GM19372 (cell line): ENCODE measurements at regions not wholly inside any gene's neighbourhood (a gene's known extent, or its start where the extent isn't known, plus 50 kb on each side); places are given as distances from the start of the nearest gene placed in this dataset.

Experiments used
- ATAC-seq: cut with Tn5 transposase; IDR thresholded peaks from one replicate; pipeline ENCODE4 v1.9.1; 2021; ENCODE audit warnings: mild to moderate bottlenecking, low read depth, moderate library complexity; ENCODE audit not compliant: unreplicated experiment

DNA sequence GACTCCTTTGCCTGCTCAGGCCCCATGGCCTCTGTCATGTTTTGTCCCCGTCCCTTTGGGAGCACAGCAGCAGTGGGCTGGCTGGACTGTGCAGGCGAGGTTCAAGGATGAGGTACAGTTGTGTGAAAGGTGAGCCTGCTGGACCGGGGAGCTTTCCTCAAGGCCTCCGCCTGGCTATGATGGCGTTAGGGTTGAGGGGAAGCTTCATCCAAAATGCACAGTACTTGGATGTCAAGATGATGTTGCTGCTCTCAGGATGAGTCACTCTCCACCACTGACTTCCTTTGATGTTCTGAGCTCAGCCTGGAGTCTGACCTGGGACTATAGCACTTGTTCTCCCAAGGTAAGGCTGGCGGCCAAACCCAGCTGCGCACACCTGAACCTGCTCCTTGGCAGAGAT lies 152.7 kb upstream of the SHH start:
- ATAC-seq = no peak

- ATAC-seq = no peak
These were observed 152.3 kb upstream of the SHH start for GRCh38 chr7:155964543-155964942.

GRCh38 chr7:155963771-155964195 lies 151.5 kb upstream of the SHH start:
- ATAC-seq = no peak

- no peak for ATAC-seq
These were observed 151.1 kb upstream of the SHH start for GRCh38 chr7:155963356-155963755.

DNA sequence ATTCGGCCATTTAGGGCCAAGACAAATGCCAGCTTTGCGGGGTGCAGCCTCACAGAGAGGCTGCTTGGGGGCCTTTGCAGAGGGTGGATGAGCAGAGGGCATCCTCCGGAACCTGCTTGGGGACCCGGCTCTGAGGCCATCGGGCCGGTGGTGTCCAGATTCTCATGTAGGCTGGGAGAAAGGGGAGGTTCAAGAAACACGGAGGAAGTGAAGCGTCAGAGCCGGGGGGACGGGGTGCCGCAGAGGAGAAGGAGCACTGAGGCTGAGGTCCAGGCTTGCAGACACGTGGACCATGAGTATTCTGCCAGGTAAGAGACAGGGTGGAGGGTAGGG lies 150.7 kb upstream of the SHH start:
- no peak for ATAC-seq

DNA sequence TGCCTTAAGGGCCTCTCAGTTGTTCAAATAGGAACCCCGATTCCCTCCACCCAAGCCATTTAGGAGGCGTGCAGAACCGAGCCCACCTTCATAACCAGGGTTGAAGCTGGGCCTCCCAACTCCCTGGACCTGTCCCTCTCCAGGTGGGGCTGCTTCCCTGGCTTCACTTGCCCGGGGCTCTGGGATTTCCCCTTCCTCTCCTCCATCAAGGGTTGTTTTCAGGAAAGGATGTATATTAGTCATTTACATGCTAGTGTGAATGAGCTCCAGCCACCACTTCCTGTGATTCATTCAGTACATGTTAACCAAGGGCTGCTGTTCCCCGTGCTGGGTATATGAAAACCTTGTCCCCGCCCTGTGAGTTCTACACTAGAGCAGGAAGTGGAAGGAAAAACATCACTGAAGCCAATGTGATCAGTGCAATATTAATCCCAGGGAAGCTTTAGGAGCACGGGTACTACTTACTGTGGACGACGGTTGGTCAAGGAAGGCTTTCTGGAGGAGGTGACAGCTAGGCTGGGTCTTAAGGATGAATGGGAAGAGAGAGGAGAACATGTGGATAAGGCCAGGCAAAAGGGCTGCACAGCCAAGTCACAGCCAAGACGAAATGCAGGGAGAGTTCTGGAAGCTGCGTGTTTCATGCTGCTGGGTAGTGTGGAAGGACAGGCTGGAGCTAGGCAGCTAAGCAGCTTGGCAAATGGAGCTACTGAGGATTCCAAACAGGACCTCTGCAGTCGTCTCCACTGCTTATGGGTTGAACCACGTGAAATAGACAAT lies 150.1 kb upstream of the SHH start:
- ATAC-seq = no peak

DNA sequence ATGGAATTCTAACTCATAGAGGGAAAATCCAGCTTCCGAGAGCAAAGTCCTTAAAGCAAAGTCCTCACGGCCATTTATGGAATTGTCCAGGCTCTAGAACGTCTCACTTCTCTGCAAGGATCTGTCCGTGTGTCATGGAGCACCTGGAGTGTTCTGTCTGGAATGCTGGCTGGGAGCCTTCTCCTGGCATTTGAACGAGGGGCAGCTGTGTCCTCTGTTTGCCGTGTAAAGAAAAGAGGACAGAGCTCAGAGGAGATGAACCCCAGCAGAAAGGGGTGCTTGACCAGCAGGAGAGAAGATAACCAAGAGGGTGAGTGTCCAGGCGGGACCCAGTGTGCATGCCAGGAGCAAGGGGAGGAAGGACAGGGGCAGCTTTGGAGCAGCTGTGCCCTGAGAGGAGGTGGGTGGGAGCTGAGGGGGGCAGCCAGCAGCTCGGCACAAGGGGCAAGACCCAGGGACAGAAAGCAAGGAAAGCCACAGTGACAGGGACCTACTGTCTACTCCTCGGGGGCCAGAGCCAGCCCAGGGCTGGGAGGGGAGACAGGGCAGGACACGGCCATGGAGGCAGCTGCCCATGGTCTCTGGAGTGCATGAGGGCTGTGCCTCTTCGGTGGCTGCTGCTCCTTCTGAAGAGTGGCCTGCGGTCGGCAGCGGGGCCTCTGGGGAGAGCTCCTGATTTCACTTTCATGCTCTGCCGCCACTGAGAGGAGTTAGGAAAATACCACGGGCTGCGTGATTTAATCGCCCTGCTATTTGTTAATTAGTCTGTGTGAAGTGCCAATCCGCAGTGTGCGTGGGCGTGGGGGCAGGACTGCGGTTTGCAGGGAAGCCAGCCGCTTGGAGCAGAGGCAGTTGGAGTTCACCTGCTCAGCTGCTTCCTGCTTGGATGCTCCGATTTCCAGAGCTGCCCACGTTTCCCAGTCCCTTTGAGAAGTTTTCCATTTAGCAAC lies 149.3 kb upstream of the SHH start:
- no peak for ATAC-seq

GRCh38 chr7:155959894-155960293 lies 147.6 kb upstream of the SHH start:
- no peak for ATAC-seq

DNA sequence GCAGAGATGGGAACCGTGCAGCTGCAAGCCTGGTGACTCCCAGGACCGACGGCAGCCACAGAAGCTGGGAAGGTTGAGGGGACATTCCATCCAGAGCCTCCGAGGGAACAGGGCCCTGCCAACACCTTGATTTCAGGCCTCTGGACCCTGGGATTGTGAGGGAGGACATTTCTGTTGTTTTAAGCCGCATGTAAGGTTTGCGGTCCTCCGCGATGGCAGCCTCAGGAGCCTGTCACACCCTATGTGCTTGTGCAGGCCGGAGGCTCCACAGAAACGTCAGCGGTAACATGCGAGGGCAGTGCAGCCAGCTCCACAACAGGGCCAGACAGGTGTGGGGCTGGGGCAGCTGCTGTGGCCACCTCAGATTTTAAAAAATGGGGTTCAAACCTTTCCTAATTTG lies 144.7 kb upstream of the SHH start:
- no peak for ATAC-seq

DNA sequence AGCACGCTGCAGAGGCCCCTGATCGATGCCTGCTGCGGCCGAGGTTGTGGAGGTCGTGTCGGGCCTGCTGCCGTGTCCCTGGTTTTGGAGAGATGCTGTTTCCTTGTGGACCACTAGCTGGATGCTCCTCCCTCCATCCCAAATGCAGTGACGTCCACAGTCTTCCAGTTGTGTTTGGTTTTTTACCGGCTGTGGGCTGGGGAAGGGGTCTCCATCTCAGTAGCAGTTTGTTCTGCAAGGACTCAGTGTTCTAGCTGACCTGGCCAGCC lies 143.0 kb upstream of the SHH start:
- ATAC-seq = no peak

DNA sequence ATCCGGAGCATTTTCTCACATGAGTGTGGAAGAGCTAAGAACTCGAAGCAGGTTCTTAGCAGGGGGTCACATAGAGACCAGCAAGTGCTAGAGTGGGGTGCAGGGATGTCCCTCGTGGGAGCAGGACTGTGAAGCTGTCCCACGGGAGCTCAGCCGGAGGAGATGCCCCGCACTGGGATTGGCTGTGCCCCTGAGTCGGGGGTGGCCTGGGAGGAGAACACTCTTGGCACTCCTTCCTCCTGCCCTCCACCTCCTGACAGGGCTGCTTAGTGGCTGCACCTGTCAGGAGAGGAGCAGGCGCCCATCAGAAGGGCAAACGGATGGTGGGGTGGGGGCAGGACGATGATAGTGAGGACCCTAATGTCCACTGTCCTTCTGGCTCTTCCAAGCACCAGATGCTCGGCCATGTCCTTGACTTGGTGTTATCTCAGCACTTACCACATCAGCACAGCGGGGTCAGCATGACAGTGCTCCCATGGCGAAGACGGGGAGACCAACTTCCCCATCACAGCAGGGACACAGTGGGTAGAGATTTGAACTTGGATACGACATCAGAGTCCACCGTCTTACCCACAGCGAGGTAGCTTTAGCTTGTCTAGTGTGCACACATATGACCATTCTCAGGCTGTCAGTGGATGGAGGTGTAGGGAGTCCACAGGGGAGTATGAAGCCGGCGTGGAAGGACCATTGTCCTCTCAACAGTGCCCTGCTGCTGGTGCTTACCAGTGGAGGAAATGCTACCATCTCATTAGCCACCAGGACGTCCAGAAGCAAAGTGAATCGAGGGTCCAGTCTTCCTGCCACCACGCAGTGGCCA lies 142.5 kb upstream of the SHH start:
- ATAC-seq = no peak

GRCh38 chr7:155953781-155954549 lies 141.7 kb upstream of the SHH start:
- no peak for ATAC-seq

DNA sequence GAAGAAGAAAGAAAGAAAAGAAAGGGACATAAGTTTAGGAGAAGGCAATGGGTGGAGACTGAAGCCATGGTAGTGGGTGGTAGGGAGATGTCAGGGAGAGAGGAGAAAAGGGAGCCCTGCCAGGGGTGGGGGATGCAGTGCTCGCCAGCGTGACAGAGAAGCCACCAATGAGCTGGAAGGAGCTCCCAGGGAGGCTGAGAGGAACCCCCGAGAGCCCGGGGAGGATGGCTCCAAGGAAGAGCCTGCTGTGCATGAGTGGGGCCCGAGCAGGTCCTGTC lies 141.2 kb upstream of the SHH start:
- ATAC-seq = no peak

DNA sequence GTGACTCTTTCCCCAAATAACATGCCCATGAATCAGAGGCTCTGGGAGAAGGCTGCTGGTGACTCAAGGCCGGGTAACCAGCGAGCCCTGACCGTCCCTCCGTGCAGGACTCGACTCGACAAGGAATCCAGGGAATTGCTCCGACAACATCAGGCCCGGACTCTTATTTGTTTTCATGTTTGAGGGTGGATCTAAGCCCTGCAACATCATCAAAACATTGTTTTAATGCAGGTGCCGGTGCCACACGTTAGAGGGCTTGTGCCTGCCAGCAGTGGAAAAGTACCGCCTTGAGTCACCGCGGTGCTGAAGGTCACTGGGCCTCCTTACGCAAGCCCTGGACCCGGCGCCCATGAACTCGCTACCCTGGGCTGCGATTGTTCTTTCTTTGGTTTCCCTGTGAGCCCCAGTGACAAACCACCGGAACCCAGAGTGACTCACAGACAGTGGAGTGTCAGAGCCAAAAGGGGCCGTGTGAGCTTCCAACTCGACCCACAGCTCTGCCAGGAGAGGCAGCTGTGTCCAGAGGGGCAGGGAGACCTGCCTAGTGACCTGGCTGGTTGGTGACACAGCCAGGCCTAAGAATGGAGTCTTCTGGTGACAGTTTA lies 139.4 kb upstream of the SHH start:
- no peak for ATAC-seq

GRCh38 chr7:155950898-155951553 lies 138.8 kb upstream of the SHH start:
- no peak for ATAC-seq

DNA sequence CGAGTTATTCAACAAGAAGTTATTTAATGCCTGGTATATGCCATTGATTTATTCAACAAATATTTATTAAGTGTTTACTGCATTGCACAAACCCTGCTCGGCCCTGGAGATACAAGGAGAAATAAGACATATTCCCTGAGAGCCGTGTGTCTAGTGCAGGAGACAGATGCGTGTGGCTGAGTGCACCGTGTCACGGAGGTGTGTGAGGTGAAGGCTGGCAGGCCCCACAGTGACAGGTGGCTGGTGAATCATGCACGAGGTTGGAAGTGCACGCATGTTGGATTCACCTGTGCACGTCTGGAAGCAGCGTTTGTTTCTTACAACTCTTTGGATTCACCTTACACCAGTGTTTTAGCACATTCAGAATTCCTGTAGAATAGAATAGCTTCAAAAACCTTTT lies 136.6 kb upstream of the SHH start:
- no peak for ATAC-seq

DNA sequence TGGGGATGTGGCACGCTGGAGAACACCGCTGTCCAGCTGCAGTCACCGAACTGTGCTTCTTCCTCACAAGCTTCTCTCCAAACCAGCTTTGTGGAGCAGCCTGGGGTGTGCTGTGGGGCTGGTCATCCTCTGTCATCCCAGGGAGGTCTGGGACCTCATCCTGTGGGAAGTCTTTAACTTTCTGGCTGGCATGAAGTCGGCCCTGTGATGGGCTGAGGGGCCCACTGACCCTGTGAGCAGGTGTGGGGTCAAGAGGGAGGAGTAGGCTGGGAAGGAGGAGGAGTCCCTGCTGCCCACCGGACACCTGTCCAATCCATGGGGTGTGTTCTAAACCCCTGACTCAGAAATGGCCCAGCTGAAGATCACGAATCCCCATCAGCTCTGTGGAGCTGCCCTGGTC lies 136.2 kb upstream of the SHH start:
- ATAC-seq = no peak

DNA sequence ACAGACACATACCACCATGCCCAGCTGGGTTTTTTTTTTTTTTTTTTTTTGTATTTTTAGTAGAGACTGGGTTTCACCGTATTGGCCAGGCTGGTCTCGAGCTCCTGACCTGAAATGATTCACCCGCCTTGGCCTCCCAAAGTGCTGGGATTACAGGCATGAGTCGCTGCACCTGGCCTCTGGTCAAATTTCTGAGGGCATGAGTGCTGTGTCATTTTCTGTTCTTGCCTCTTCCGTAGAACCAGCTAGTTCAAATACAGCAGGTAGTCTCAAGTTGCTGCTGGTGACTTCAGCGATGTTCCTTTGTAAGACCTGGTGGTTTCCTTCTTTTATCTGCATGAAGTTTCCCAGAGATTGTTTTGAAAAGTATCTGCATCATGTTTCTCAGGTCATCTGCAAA lies 134.8 kb upstream of the SHH start:
- no peak for ATAC-seq

GRCh38 chr7:155945670-155946325 lies 133.5 kb upstream of the SHH start:
- ATAC-seq = no peak
